Liver (tissue), 1 donor: ENCODE measurements at regions not wholly inside any gene's neighbourhood (a gene's known extent, or its start where the extent isn't known, plus 50 kb on each side); places are given as distances from the start of the nearest gene placed in this dataset. TPM values are rescaled to one million over a fixed set of nuclear protein-coding genes. Genes with fewer than 3 reads are reported as not detected.

Source experiments
- small RNA-seq: library from RNA; depleted of rRNA; stranded (forward); fragments of <200 nt; gene quantifications from one replicate; pipeline ENCODE3, GENCODE V24; 2014

Small RNA genes lying in the stretch of these regions (small RNA-seq; reads per million reads assigned to genes)
- not detected for gene MIR5186
